ENCODE measurements at regions not wholly inside any gene's neighbourhood (a gene's known extent, or its start where the extent isn't known, plus 50 kb on each side); places are given as distances from the start of the nearest gene placed in this dataset.

- H3K27me3 Mint-ChIP-seq, result no peaks in the 10 kb centered on the region
- no peaks in the 10 kb centered on the region for H3K36me3 Mint-ChIP-seq (ENCODE audit: low read depth)
- no peak overlapping the region for H3K27ac Mint-ChIP-seq
- ChIA-PET POLR2A (no interaction called here), CTCF (no interaction called here)
- DNase-seq, result no peak
- no peak for TF ChIP-seq CTCF (IDR thresholded peaks at IDR 0.05)
- H3K4me1 Mint-ChIP-seq, result peaks cover 9% of the 10 kb centered on the region
- no peaks in the 10 kb centered on the region for H3K9me3 Mint-ChIP-seq
- H3K4me3 Mint-ChIP-seq, result no peak overlapping the region
- ATAC-seq (ENCODE audit: low read depth), result no peak
- intact Hi-C loops (cut with micrococcal nuclease), result no loop called here
Observed at GRCh38 chr11:134562941-134563471, 151.0 kb upstream of the B3GAT1 start.

DNA sequence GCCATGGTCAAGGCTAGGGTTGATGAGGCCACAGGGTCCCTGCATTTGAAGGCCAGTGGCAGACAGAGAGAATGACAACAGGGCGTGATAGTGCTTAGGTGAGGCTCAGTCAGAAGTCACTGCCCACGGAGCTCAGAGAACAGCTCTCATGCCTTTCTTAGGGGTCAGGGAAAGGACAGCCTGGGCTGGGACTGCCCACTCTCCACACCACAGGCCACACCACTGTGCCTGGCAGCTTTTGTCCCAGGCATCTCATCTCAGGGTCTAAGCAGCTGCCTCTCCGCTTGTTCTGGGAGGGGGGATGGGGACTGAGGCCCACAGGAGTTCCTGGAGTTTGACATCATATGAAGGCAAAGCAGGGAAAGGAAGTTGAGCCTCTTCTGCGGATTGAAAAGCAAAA, 150.2 kb upstream of the B3GAT1 start:
- CTCF ChIA-PET, result no interaction called here
- POLR2A ChIA-PET, result no interaction called here
- Mint-ChIP-seq H3K36me3 (ENCODE audit: low read depth) (no peaks in the 10 kb centered on the region), H3K4me1 (peaks cover 9% of the 10 kb centered on the region), H3K27ac (no peak overlapping the region), H3K4me3 (no peak overlapping the region), H3K27me3 (no peaks in the 10 kb centered on the region), H3K9me3 (no peaks in the 10 kb centered on the region)
- TF ChIP-seq CTCF (IDR thresholded peaks at IDR 0.05), result no peak
- no peak for DNase-seq
- intact Hi-C loops (cut with micrococcal nuclease), result no loop called here
- ATAC-seq (ENCODE audit: low read depth), result no peak

GRCh38 chr11:134561331-134561720, 149.3 kb upstream of the B3GAT1 start:
- DNase-seq, result no peak
- CTCF ChIA-PET, result no interaction called here

DNA sequence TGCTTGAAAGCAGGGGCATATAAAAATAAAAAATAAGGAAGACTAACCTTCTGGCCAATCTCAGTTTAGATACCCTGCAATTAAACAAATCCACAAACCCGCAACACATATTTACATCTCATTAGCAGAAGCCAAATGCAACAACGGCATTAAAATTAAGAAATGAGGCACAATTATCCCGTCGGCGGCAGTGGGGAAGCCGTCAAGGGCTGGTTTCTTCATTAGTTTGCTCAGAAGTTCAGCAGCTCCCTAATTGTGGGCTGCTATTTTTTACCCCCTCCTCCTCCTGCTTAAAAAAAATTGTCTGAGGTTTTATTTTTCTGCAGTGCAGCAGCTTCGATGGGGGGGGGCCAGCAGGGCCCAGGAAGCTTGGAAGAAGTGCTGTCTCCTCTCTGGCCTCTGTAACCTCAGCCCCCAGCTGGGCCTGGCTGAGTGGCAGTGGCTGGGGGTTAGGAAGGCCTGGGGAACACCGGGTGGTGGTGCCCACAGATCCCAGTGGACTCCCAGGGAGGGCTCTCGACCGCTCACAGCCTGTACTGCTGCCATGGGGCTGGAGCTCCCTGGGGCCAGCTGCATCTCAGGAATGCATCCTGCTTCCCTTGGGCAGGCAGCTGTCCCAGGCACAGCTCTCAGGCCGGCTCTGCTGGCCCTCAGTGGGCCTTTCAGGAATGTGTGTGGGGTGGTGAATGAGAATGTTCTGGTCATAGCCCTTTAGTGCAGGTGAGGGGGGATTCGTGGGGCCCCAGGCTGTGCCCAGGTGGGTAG, 148.7 kb upstream of the B3GAT1 start:
- ATAC-seq (ENCODE audit: low read depth), result no peak

More at GRCh38 chr11:134561331-134561720, 149.3 kb upstream of the B3GAT1 start:
- TF ChIP-seq CTCF (IDR thresholded peaks at IDR 0.05), result no peak
- no peaks in the 10 kb centered on the region for H3K27me3 Mint-ChIP-seq
- no peaks in the 10 kb centered on the region for H3K36me3 Mint-ChIP-seq (ENCODE audit: low read depth)
- ATAC-seq (ENCODE audit: low read depth), result no peak
- H3K9me3 Mint-ChIP-seq, result no peaks in the 10 kb centered on the region
- H3K27ac Mint-ChIP-seq, result no peak overlapping the region
- POLR2A ChIA-PET, result no interaction called here
- intact Hi-C loops (cut with micrococcal nuclease), result no loop called here
- peaks cover 9% of the 10 kb centered on the region for H3K4me1 Mint-ChIP-seq
- no peak overlapping the region for H3K4me3 Mint-ChIP-seq

GRCh38 chr11:134560066-134560465, 148.0 kb upstream of the B3GAT1 start:
- ChIA-PET POLR2A (no interaction called here), CTCF (no interaction called here)
- no peak overlapping the region for H3K4me3 Mint-ChIP-seq
- ATAC-seq (ENCODE audit: low read depth) (no peak), DNase-seq (no peak)
- no peaks in the 10 kb centered on the region for H3K27me3 Mint-ChIP-seq
- no peak overlapping the region for H3K27ac Mint-ChIP-seq
- no peaks in the 10 kb centered on the region for H3K36me3 Mint-ChIP-seq (ENCODE audit: low read depth)
- TF ChIP-seq CTCF (IDR thresholded peaks at IDR 0.05), result no peak
- peaks cover 9% of the 10 kb centered on the region for H3K4me1 Mint-ChIP-seq
- intact Hi-C loops (cut with micrococcal nuclease), result no loop called here
- H3K9me3 Mint-ChIP-seq, result no peaks in the 10 kb centered on the region

More for the DNA sequence above, 148.7 kb upstream of the B3GAT1 start:
- DNase-seq, result no peak
- CTCF ChIA-PET, result no interaction called here
- Mint-ChIP-seq H3K4me1 (peaks cover 9% of the 10 kb centered on the region), H3K27ac (no peak overlapping the region), H3K27me3 (no peaks in the 10 kb centered on the region), H3K4me3 (no peak overlapping the region), H3K36me3 (ENCODE audit: low read depth) (no peaks in the 10 kb centered on the region), H3K9me3 (no peaks in the 10 kb centered on the region)
- intact Hi-C loops (cut with micrococcal nuclease), result no loop called here
- no peak for TF ChIP-seq CTCF (IDR thresholded peaks at IDR 0.05)
- POLR2A ChIA-PET, result no interaction called here
